GM12873 (cell line): ENCODE measurements at regions not wholly inside any gene's neighbourhood (a gene's known extent, or its start where the extent isn't known, plus 50 kb on each side); places are given as distances from the start of the nearest gene placed in this dataset.

Source experiments
- TF ChIP-seq, protein P1 (sequence below): IDR thresholded peaks from 2 replicates; pipeline ENCODE4 v1.5.1; 2012; ENCODE audit warnings: low read depth, mild to moderate bottlenecking, moderate library complexity, low read length, control low read depth; ENCODE audit not compliant: insufficient read depth; ENCODE audit errors: missing control alignments

DNA sequence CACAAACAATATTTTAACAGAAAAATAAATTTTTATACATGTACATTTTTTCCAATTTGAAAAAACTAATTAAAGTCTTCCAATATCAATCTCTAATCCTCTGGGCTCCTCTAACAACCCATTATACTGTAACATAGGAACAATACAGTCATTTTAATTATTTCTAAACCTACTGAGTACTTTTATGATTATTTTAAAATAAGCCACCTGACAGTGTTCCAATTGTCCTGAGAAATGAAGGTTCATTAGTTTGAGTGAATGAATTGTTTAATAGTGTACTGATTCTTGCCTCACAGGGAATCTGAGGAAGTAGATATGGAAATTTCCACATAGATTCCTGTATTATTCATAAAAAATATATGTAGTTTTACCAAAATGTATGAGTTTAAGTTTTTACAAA is 123.1 kb upstream of the EYS start:
- TF ChIP-seq, protein P1, sequence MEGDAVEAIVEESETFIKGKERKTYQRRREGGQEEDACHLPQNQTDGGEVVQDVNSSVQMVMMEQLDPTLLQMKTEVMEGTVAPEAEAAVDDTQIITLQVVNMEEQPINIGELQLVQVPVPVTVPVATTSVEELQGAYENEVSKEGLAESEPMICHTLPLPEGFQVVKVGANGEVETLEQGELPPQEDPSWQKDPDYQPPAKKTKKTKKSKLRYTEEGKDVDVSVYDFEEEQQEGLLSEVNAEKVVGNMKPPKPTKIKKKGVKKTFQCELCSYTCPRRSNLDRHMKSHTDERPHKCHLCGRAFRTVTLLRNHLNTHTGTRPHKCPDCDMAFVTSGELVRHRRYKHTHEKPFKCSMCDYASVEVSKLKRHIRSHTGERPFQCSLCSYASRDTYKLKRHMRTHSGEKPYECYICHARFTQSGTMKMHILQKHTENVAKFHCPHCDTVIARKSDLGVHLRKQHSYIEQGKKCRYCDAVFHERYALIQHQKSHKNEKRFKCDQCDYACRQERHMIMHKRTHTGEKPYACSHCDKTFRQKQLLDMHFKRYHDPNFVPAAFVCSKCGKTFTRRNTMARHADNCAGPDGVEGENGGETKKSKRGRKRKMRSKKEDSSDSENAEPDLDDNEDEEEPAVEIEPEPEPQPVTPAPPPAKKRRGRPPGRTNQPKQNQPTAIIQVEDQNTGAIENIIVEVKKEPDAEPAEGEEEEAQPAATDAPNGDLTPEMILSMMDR, result no peak

DNA sequence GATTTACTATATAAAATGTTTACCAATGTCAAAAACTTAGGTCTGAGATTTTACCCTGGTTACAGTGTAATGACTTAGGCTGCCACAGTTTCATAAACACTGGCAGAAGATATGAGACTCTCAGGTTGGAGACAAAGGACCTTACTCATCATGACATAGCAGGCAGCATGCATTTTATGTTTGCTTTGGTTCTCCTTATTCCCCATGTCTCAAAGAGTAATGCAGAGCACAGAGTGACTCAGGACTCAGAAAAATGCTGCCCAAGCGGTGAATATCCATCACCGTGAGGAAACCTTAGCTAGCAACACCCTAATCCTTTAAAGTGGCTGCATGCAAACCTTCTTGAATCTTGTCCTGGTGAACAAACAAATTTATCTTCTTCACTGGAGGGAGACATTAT is 112.1 kb upstream of the EYS start:
- TF ChIP-seq, protein P1, result no peak

DNA sequence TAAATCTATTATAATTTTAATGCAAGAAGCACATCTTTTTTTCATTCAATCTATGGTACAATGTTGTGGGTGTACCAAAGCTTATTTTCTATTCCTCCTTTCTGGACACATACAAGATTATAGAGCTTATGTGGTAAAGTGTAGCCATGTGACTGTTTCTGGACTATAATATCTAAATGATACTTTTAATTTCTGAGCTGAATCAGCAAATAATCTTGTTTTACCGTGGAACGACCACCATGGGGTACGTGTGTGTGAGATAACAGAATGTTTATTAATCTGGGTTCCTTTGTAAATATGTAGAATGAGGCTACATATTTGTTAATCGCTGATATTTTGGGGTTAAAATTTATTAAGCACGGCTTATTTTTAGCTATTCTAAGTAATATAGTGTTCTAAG is 111.5 kb upstream of the EYS start:
- TF ChIP-seq, protein P1, result no peak

DNA sequence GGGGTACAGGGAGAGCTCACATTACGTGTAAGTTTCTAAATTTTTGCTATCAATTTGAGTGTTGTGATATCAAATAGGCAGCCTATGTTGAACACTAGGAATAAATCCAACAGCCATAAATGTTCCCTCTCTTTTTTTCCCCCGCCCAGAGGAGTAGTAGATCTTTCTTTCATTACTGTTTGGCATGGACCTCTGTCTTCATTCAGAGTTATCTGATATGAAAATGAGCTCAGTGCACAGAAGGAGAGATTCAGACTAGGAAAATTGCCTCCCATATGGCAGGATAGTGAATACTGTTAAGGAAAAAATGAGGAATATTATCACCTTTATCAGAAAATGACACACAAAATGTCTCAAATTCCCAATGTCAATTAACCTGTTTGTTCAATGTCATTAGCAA is 110.0 kb upstream of the EYS start:
- TF ChIP-seq, protein P1, result no peak

DNA sequence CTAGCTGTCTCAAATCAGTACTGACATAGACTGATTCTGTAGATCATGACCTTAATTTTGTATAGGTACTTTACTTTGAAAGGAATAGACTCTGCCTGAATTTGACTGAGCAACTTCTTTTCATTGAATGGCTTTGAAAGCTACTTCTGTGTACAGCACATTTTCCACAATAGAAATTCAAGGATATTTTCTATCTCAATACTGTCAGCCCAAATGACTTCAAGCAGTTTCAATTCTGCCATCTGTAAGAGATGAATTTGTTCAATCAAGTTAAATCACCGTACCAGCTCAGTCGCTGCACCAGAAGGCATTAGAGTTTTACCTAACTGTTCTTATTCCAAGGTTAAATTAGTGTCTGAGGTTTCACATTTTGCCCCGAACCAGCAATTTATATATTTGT is 107.0 kb upstream of the EYS start:
- TF ChIP-seq, protein P1, result no peak

DNA sequence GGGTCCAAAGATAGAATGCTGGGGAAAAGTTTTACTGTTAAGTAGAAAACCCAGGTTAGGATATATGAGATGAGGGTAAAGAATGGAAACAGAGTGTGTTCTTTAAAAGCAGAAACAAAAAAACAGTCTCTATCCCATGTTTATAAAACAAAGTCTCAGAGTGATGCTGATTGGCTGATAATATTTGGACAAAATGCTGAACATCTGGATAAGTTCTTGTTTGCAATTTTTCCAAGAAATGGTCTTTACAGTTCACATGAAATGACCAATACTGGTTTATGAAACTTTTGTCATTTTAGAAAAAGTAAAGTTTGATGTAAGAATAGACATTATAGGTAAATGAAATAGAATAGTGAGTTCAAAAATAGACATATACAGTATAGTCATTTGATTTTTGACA is 96.2 kb upstream of the EYS start:
- TF ChIP-seq, protein P1, result no peak

DNA sequence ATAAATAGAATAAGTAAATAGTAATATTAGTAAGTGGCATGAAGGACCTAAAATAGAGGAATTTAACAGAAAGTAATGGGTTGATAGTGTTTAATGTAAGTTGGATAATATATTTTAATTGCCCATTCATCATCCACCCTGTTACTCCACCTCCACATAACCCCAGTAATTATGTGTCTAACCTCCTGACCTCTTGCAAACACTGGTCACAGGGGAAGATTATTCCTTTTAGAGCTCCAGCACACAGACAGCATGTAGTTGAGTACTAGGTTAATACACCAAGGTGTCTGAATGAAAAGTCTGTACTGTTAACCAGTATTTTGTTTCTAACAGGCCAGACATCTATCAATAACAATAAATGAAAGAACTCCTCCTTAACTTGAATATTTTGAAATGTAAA is 92.4 kb upstream of the EYS start:
- TF ChIP-seq, protein P1, result no peak
